HepG2 (cell line): ENCODE measurements at regions not wholly inside any gene's neighbourhood (a gene's known extent, or its start where the extent isn't known, plus 50 kb on each side); places are given as distances from the start of the nearest gene placed in this dataset.

Source experiments
- CHD2 ChIP-seq: IDR thresholded peaks from 2 replicates; pipeline ENCODE4 v1.6.1; 2011; ENCODE audit warnings: low read depth, low read length, improper control_type of control experiment
- CREB1 ChIP-seq, 2 experiments: fragments of 450-650 bp in 1 of 2; IDR thresholded peaks; 2 replicates each; pipeline ENCODE4 v1.6.1; 2016 to 2017; ENCODE audit warnings: control low read depth in 1 of 2, mild to moderate bottlenecking in 1 of 2, missing compliant biosample characterization in 1 of 2, missing genetic modification characterization in 1 of 2
- EZH2 ChIP-seq: conservative IDR thresholded peaks from 2 replicates; pipeline ENCODE4 v1.6.1; 2012; ENCODE audit warnings: mild to moderate bottlenecking, low read depth, low read length, moderate library complexity
- HDAC2 ChIP-seq: sonication (generic); formaldehyde crosslinking; IDR thresholded peaks from 2 replicates; pipeline ENCODE4 v1.4.0; 2020; ENCODE audit warnings: missing genetic modification reagents
- NCOA2 ChIP-seq: sonication (generic); formaldehyde crosslinking; IDR thresholded peaks from 2 replicates; pipeline ENCODE4 v1.8.0; 2022; ENCODE audit warnings: inconsistent platforms
- PATZ1 ChIP-seq: sonication (generic); formaldehyde crosslinking; IDR thresholded peaks from 2 replicates; pipeline ENCODE4 v1.4.0; 2020; ENCODE audit warnings: missing genetic modification reagents
- RBFOX2 ChIP-seq: fragments of 200-400 bp; formaldehyde crosslinking; IDR thresholded peaks from 2 replicates; pipeline ENCODE4 v1.6.1; 2017; ENCODE audit warnings: low read depth, mild to moderate bottlenecking, low read length
- ZNF777 ChIP-seq: sonication (generic); formaldehyde crosslinking; IDR thresholded peaks from 2 replicates; pipeline ENCODE4 v1.4.0; 2020; ENCODE audit warnings: missing genetic modification reagents

DNA sequence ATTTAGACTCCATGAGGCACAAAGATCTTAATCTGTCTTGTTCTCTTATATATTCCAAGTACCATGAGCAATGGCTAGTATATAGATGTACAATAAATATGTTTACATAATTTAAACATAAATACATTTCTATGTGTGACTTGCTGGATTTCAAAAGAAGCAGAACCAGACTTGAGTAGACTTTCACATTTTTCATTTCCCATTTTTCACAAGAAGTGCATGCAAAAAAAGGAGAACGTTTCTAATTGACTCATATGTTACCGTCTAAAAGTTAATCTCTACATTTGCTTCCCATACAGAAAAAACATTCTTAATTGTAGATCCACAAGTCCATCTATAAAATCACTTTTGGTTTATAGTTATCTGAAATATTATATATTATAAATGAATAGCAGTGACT, 256.5 kb upstream of the USP15 start:
- TF ChIP-seq CREB1 (IDR thresholded peaks at IDR 0.05) (no peak), CREB1 (CRISPR knock-in tag; IDR thresholded peaks at IDR 0.05) (no peak), HDAC2 (CRISPR knock-in tag) (no peak), RBFOX2 (no peak), ZNF777 (CRISPR knock-in tag) (no peak), PATZ1 (CRISPR knock-in tag) (no peak), EZH2 (no peak), NCOA2 (no peak), CHD2 (no peak)
